Putamen (tissue), 1 donor: ENCODE measurements at regions not wholly inside any gene's neighbourhood (a gene's known extent, or its start where the extent isn't known, plus 50 kb on each side); places are given as distances from the start of the nearest gene placed in this dataset.

Experiments used
- DNase-seq: peaks from one replicate; pipeline ENCODE4 v3.0.0-alpha.2; 2016; ENCODE audit warnings: low spot score

DNA sequence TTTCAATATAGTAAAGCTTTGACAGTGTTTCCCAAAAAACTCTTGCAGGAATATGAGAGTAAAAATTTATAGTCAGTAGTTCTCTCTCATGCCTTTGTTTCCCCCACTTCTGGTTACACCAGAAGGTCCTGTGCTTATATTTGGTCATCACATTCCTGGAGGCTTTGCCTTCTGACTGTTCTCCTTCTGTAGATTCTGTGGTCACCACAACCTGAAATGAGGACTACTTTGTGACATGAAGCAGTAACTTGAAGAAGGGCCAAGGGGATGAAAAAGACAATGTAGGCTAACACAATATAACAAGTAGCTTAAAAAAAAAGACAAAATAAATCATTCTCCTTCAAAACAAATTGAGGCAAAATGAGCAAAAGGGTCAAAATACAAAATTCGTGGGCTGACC, 366.2 kb upstream of the NR3C2 start:
- DNase-seq, result no peak

- no peak for DNase-seq
Observed at GRCh38 chr4:148800940-148801339, 358.7 kb upstream of the NR3C2 start.

- no peak for DNase-seq
Observed at GRCh38 chr4:148800336-148800885, 358.2 kb upstream of the NR3C2 start.

- DNase-seq, result no peak
Observed at GRCh38 chr4:148795156-148795864, 353.1 kb upstream of the NR3C2 start.

- no peak for DNase-seq
Observed at GRCh38 chr4:148793221-148793620, 351.0 kb upstream of the NR3C2 start.

GRCh38 chr4:148790691-148791090, 348.5 kb upstream of the NR3C2 start:
- DNase-seq, result no peak

DNA sequence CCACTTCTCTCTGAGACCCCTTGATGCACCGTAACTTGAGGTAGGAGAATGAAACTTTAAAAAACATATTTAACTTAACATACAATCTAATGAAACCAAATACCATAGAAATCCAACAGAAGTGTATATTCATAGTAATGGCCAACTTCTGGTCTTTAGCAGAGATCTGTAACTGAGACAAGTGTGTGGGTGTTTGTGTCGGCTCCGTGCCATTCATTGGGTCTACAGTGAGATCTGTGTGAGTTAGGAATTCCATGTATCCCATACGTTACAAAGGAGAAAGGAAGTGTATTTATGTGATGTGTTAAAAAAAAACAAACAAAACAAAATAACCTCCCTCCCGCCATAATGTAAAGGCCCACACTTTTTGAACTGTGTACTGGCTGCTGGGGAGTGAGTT, 348.0 kb upstream of the NR3C2 start:
- DNase-seq, result no peak

DNA sequence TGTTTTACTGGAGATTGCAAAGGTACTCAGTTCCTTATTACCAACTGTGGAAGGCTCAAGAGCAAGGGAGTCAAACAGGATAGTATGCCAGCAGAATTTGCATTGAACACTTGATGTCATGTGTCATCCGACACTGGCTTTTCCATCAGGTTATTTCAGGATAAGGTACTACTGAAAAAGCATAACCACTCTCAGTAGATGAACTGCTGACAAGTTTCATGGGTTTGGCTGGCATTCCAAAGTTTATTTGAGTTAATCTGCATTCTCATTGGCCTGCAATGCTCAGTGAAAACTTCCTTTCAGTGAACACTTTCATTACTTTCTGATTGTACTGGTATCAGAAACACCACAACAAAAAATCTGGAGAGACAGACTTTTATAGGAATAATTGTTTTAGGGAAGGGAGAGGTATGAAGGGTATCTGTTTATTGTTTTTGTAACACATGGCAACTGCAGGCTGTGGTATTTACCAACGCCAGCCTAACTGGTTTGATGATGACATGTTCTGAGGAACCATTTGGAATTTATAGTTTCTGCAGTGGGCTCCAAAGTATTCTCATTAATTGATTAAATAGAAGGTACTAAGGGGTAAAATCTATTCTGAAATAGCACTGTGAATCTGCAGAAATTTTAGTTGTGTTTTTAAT, 345.7 kb upstream of the NR3C2 start:
- no peak for DNase-seq

GRCh38 chr4:148787285-148787684, 345.1 kb upstream of the NR3C2 start:
- no peak for DNase-seq

GRCh38 chr4:148786699-148787098, 344.5 kb upstream of the NR3C2 start:
- no peak for DNase-seq

- DNase-seq, result no peak
Observed at GRCh38 chr4:148782284-148782683, 340.1 kb upstream of the NR3C2 start.

- no peak for DNase-seq
Observed at GRCh38 chr4:148780426-148781005, 338.3 kb upstream of the NR3C2 start.

- no peak for DNase-seq
Observed at GRCh38 chr4:148779771-148780170, 337.6 kb upstream of the NR3C2 start.

- no peak for DNase-seq
Observed at GRCh38 chr4:148778980-148779675, 336.9 kb upstream of the NR3C2 start.

GRCh38 chr4:148776941-148777340, 334.7 kb upstream of the NR3C2 start:
- no peak for DNase-seq

- no peak for DNase-seq
Observed at GRCh38 chr4:148774134-148774533, 331.9 kb upstream of the NR3C2 start.

DNA sequence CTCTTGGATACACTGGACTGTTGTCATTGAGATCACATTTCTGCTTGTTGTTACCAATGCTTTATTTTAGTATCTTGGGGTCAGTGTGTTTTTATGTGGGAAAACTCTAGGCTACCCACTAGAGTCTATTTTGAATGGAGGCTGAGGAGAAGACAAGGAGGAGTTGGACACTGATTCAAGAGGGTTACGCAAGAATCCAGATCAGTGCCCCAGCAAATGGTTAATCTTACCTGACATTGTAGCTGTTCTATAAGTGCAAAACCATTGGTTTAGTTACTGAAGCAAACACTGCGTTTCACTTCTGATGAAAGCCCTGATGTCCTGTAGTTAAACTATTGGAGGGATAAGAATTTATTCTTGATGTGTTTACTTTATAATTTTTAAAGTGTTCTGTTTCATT, 331.1 kb upstream of the NR3C2 start:
- DNase-seq, result no peak

DNA sequence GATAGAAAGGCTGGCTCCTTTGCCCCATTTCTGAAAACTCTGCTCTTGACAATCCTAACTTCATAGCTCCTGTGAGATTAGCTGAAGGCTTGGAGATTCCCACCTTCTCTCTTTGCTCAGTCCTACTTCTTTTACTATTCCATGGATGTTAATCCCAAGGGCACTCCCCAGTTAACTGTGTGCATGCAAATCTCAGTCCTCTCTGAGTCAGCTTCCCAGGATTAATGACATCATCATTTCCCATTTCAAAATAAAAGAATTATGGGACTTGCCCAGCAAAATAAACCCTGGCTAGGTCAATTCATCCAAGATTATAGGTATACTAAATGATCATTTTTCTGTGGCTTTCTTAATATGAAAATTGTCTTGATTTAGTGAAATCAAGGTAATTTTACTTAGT, 328.6 kb upstream of the NR3C2 start:
- DNase-seq, result no peak

- DNase-seq, result no peak
Observed at GRCh38 chr4:148770377-148770776, 328.2 kb upstream of the NR3C2 start.

GRCh38 chr4:148764720-148765119, 322.5 kb upstream of the NR3C2 start:
- no peak for DNase-seq

DNA sequence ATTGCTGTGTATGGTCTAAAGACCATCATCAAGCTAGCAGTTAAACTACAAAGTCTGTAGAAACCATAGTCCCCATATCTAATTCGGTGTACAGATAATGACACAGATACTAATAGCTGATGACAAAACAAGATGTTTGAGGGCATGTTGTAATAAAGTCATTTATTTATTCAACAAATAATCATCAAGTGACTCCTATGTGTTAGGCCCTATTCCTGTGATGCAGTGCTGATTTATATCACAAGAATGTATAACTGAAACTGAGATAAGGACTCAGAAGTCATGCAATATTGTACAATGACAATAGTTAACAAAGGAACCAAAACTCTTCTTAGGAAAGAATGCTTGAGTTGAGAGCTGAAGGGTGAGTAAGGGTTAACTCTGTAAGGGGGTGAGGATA, 315.0 kb upstream of the NR3C2 start:
- no peak for DNase-seq

DNA sequence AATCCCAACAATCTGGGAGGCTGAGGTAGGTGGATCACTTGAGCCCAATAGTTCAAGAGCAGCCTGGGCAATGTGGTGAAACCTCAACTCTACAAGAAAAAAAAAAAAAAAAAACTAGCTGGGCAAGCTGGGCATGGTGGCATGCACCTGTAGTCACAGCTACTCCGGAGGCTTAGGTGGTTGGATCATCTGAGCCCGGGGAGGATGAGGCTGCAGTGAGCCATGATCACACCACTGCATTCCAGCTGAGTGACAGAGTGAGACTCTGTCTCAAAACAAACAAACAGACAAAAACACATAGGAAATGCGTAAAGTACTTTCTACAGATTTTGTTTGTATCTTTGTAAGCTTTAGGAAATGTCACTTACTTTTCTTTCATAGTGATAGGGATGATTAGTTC, 307.2 kb upstream of the NR3C2 start:
- DNase-seq, result no peak
